ENCODE measurements at regions not wholly inside any gene's neighbourhood (a gene's known extent, or its start where the extent isn't known, plus 50 kb on each side); places are given as distances from the start of the nearest gene placed in this dataset.
A peak's percentile ranks its signal among the peaks of the same experiment; 100 is the strongest.
"Not testable (repeated sequence)": the region's sequence is repeated elsewhere in the genome, so short reads cannot be mapped to it uniquely, and the experiment has no call there.

DNA sequence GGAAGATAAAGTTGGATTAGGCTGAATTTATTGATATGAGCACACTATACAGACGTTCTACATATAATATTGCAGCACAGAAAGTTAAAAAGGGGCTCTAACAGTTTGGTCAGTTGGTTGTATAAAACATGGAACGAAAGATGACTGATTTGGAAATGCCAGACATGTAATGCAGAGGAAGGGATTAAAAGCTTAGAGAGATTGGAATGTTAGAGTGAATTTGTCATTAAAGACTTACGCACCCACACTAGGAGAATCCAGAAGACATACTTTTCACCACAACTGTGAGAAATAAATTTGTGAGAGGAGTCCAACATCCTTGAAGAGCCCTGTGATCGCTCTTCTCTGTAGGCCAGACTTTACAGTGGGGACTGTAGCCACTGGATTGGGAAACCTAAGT lies 134.7 kb downstream of the GPR63 start:
- Histone ChIP-seq H4K20me1 (no peaks in the 10 kb centered on the region), H3K9me3 (no peaks in the 10 kb centered on the region), H3K9ac (no peak overlapping the region), H3K4me2 (no peak overlapping the region), H3K36me3 (no peaks in the 10 kb centered on the region), H3K27me3 (no peaks in the 10 kb centered on the region), H3K4me1 (no peaks in the 10 kb centered on the region), H3K27ac (no peak overlapping the region), H3K4me3 (no peak overlapping the region)
- TF ChIP-seq Cebpa-rat (IDR thresholded peaks at IDR 0.05), result no peak

DNA sequence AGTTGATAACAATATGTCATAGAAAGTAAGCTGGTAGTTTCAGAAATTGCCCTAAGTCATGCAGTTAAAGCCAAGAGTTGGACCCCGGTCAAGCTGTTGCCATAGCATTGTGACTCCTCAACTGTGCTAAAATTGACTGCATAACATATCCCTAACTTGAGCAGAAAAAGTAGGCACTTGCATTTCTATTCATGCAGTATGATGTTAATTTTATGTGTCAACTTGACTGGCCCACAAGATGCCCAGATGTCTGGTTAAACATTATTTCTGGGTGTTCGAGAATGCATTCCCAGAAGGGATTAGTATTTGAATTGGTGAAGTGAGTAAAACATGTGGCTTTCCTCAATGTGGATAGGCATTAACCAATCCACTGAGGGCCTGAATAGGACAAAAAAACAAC lies 136.4 kb downstream of the GPR63 start:
- Histone ChIP-seq H3K4me1 (no peaks in the 10 kb centered on the region), H3K36me3 (no peaks in the 10 kb centered on the region), H3K4me3 (no peak overlapping the region), H3K9ac (no peak overlapping the region), H3K4me2 (no peak overlapping the region), H4K20me1 (no peaks in the 10 kb centered on the region), H3K9me3 (no peaks in the 10 kb centered on the region), H3K27me3 (no peaks in the 10 kb centered on the region), H3K27ac (no peak overlapping the region)
- no peak for TF ChIP-seq Cebpa-rat (IDR thresholded peaks at IDR 0.05)

DNA sequence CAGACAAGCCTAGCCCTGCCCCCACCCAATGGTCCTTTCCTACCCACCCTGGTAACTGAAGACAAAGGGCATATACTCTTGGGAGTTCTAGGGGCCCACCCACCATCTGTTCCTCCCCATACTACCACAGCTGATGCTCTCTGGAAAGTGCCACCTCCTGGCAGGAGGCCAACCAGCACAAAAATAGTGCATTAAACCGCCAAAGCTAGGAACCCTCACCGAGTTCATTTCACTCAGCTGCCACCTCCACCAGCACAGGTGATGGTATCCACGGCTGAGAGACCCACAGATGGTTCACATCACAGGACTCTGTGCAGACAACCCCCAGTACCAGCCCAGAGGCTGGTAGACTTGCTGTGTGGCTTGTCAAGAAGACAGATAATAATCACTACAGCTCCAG lies 131.5 kb downstream of the FHL5 start:
- not testable (repeated sequence) for H3K27me3 ChIP-seq, H4K20me1 ChIP-seq, H3K36me3 ChIP-seq, H3K9ac ChIP-seq, H3K9me3 ChIP-seq, H3K4me3 ChIP-seq
- Histone ChIP-seq H3K4me2 (peak overlapping the region; percentile 76), H3K27ac (peak overlapping the region; percentile 66), H3K4me1 (peaks cover 20% of the 10 kb centered on the region)

DNA sequence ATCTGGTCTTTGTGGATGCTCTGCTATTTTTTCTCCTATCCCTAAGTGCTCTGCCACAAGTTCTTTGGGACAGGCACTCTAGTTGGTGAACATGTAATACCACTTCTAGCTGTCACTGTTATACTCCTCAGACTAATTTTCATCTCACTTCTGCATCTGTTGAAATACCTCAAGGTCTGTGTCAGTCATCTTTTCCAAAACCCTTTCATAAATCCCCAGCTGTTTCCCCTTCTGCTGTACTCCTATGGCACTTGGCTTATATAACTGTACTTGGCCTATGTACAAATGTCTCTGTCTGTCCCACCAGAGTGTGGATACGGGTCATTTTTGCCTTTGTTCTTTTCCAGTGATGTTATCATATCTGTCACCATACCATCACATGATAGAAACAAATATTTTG lies 124.2 kb downstream of the FHL5 start:
- Histone ChIP-seq H3K4me1 (no peaks in the 10 kb centered on the region), H3K4me3 (no peak overlapping the region), H3K9me3 (peaks cover 9% of the 10 kb centered on the region), H3K36me3 (no peaks in the 10 kb centered on the region), H3K27ac (no peak overlapping the region), H3K4me2 (no peak overlapping the region), H3K27me3 (no peaks in the 10 kb centered on the region), H3K9ac (no peak overlapping the region), H4K20me1 (no peaks in the 10 kb centered on the region)
- TF ChIP-seq Cebpa-rat (IDR thresholded peaks at IDR 0.05), result no peak

DNA sequence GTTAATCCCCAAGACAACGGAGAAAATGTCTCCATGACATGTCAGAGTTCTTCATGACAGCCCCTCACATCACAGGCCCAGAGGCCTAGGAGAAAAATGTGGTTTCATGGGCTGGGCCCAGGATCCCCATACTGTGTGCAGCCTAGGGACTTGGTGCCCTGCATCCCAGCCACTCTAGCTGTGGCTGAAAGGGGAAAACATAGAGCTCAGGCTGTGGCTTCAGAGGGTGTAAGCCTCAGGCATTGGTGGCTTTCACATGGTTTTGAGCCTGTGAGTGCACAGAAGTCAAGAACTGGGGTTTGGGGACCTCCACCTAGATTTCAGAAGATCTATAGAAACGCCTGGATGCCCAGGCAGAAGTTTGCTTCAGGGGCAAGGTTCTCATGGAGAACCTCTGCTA lies 122.8 kb downstream of the FHL5 start:
- no peak overlapping the region for H3K4me3 ChIP-seq
- H3K9me3 ChIP-seq, result peaks cover 9% of the 10 kb centered on the region
- H3K27ac ChIP-seq, result no peak overlapping the region
- no peaks in the 10 kb centered on the region for H3K36me3 ChIP-seq
- no peak for TF ChIP-seq Cebpa-rat (IDR thresholded peaks at IDR 0.05)
- no peak overlapping the region for H3K9ac ChIP-seq
- H4K20me1 ChIP-seq, result no peaks in the 10 kb centered on the region
- H3K4me1 ChIP-seq, result no peaks in the 10 kb centered on the region
- H3K27me3 ChIP-seq, result no peaks in the 10 kb centered on the region
- H3K4me2 ChIP-seq, result no peak overlapping the region

DNA sequence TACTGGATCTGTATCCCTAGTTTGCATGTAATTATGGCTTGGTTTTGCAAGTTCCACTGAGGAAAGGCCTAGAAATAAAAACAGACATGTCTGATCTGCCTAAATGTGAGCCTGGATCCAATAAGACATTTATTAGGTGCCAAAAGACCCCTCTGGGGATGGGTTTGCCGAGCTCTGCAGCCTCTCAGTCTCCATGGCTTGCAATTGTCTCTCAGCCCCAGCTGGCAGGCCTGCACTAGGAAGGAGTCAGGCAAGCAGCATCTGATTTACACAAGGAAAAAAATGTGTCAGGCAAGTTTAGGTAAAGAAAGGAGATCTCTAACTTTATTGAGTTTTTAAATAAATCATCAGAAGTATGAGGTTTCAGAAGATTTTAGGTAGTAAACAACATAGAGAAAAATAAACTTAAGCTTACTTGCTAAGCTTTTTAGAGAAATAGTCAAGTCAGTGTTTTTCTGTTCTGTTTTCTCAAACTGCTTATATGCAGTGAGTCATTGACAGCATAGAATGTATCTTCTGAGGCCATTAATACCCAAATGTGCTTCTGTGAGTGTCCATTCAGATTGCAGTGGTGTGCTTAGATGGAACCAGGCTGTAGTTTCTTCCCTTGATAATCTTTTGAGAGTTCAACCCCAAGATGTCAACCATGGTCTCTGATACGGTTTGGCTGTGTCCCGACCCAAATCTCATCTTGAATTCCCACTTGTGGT lies 121.0 kb downstream of the FHL5 start:
- no peaks in the 10 kb centered on the region for H3K27me3 ChIP-seq
- H3K4me2 ChIP-seq, result no peak overlapping the region
- TF ChIP-seq Cebpa-rat (IDR thresholded peaks at IDR 0.05), result no peak
- H3K27ac ChIP-seq, result no peak overlapping the region
- H4K20me1 ChIP-seq, result no peaks in the 10 kb centered on the region
- H3K36me3 ChIP-seq, result no peaks in the 10 kb centered on the region
- no peaks in the 10 kb centered on the region for H3K4me1 ChIP-seq
- H3K4me3 ChIP-seq, result no peak overlapping the region
- H3K9ac ChIP-seq, result no peak overlapping the region
- peaks cover 9% of the 10 kb centered on the region for H3K9me3 ChIP-seq

DNA sequence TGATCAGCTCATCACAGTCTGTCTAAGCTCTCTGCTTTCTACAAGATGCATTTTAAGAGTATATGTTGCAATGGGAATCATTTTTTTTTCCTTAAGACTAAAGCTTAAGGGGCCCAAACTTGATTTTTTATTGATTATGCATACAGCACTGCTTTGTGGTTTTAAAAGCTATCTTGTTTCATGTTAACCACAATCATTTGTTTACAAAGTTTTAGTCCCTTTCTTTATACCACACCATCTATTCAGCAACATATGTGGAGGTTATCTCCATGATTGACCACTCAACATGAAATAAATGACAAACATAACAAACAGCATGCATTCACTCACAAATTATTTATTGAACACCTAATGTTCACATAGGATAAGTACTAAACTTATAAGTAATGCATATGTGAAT lies 119.1 kb downstream of the FHL5 start:
- Histone ChIP-seq H3K27me3 (no peaks in the 10 kb centered on the region), H3K9ac (no peak overlapping the region), H3K4me2 (no peak overlapping the region), H3K4me1 (no peaks in the 10 kb centered on the region), H3K4me3 (no peak overlapping the region), H3K27ac (no peak overlapping the region), H3K9me3 (peaks cover 6% of the 10 kb centered on the region), H4K20me1 (no peaks in the 10 kb centered on the region), H3K36me3 (no peaks in the 10 kb centered on the region)
- TF ChIP-seq Cebpa-rat (IDR thresholded peaks at IDR 0.05), result no peak

DNA sequence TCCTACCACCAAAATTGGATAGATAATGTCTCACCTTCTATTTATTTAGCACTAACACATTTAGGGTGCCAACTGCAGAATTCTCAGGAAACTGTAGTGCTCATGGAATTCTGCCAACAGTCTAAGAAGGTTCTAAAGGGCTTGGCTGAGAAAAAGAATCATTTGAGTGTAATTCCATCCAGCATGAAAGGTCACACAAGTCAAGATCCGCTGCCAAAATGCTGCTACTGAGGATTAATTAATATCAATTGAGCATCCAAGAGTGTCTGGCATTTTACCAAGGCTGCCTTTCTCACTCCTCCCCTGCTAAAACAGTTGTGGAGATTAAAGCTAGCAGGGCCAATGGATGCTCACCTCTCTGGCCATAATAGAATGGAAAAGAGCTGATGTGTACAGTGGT lies 112.7 kb downstream of the FHL5 start:
- Histone ChIP-seq H3K27me3 (no peaks in the 10 kb centered on the region), H3K27ac (no peak overlapping the region), H3K9me3 (no peaks in the 10 kb centered on the region), H3K36me3 (no peaks in the 10 kb centered on the region), H3K9ac (no peak overlapping the region), H3K4me3 (no peak overlapping the region), H3K4me2 (no peak overlapping the region), H3K4me1 (no peaks in the 10 kb centered on the region), H4K20me1 (no peaks in the 10 kb centered on the region)
- TF ChIP-seq Cebpa-rat (IDR thresholded peaks at IDR 0.05), result no peak

Measured in BLaER1 (cell line).